K562 (cell line): ENCODE measurements at regions not wholly inside any gene's neighbourhood (a gene's known extent, or its start where the extent isn't known, plus 50 kb on each side); places are given as distances from the start of the nearest gene placed in this dataset.

ENCODE experiments used
- ATAC-seq: fragments of 200-7000 bp; cut with Tn5 transposase; 3 replicates; pipeline ENCODE4 v1.9.1; 2020; ENCODE audit warnings: moderate library complexity
- BruUV-seq: library from RNA; stranded (reverse); fragments of 400-500 nt; replicated peaks from 2 replicates; lab custom pipeline; 2021; lab: Mats Ljungman, UMichigan
- CTCF ChIA-PET: fragments of 300-600 bp; formaldehyde crosslinking; extraction: SDS; loops from one replicate; lab custom pipeline; 2021; ENCODE audit warnings: low intra/inter-chr PET ratio; lab: Yijun Ruan, JAX
- POLR2A ChIA-PET: fragments of 300-600, 350-650 bp; sonication (Branson Sonifier 250); formaldehyde crosslinking; extraction: SDS; loops from one replicate; lab custom pipeline; 2021; ENCODE audit warnings: antibody characterized with exemption, inconsistent platforms; lab: Yijun Ruan, JAX
- DNase-seq, 4 experiments: peaks; one replicate each; pipeline versions ENCODE4 v3.0.0 to v3.0.0-alpha.2; 2011 to 2018; ENCODE audit warnings: low spot score in 3 of 4, mixed read lengths in 3 of 4; ENCODE audit errors: extremely low read depth in 1 of 4
- FAIRE-seq: peaks from 2 replicates; lab custom pipeline; 2011; peaks lifted over from hg19 to GRCh38; lab: Jason Lieb, UNC
- H2AFZ ChIP-seq: 2 replicates; pipeline ENCODE4 v1.6.0; 2011; ENCODE audit warnings: low read depth, low read length, control low read depth, inconsistent platforms
- H3K27ac ChIP-seq: fragments of 200-600 bp; 3 replicates; pipeline ENCODE4 v1.8.0; 2011; ENCODE audit warnings: low read depth, mild to moderate bottlenecking, control low read depth, inconsistent platforms, low read length, moderate library complexity, mixed read lengths; ENCODE audit errors: extremely low read depth
- H3K27me3 ChIP-seq, 2 experiments: fragments of 300-600 bp in 1 of 2; 2 replicates in 1 of 2; 3 replicates in 1 of 2; pipeline versions ENCODE4 v1.6.0 to v1.8.0; 2011; ENCODE audit warnings: inconsistent platforms in 2 of 2, low read length in 2 of 2, mild to moderate bottlenecking in 1 of 2, mixed read lengths in 1 of 2, moderate library complexity in 1 of 2; ENCODE audit not compliant: control insufficient read depth in 2 of 2, insufficient read depth in 2 of 2
- H3K36me3 ChIP-seq: fragments of 300-600 bp; 3 replicates; pipeline ENCODE4 v1.8.0; 2011; ENCODE audit warnings: mild to moderate bottlenecking, low read length, inconsistent platforms; ENCODE audit not compliant: control insufficient read depth, insufficient read depth
- H3K4me1 ChIP-seq, 2 experiments: fragments of 200-600 bp in 1 of 2; replicated peaks in 1 of 2; 2 replicates in 1 of 2; 3 replicates in 1 of 2; pipeline versions ENCODE4 v1.5.1 to v1.8.0; 2011; ENCODE audit warnings: inconsistent platforms in 2 of 2, low read length in 2 of 2, mild to moderate bottlenecking in 1 of 2, mixed read lengths in 1 of 2, moderate library complexity in 1 of 2; ENCODE audit not compliant: control insufficient read depth in 2 of 2, insufficient read depth in 2 of 2
- H3K4me2 ChIP-seq: 2 replicates; pipeline ENCODE4 v1.6.1; 2011; ENCODE audit warnings: low read length, control low read depth, inconsistent platforms, mixed read lengths; ENCODE audit not compliant: insufficient read depth
- H3K4me3 ChIP-seq: fragments of 200-600 bp; sonication (generic), shearing (Covaris generic); 2 replicates; pipeline ENCODE4 v1.5.1; 2016; ENCODE audit warnings: control low read depth, inconsistent platforms
- H3K79me2 ChIP-seq: fragments of 200-600 bp; 3 replicates; pipeline ENCODE4 v1.8.0; 2011; ENCODE audit warnings: low read length, inconsistent platforms; ENCODE audit not compliant: control insufficient read depth, insufficient read depth
- H3K9ac ChIP-seq, 2 experiments: 2 replicates each; pipeline versions ENCODE4 v1.6.0 to v1.6.1; 2011; ENCODE audit warnings: low read depth in 2 of 2, low read length in 2 of 2, control low read depth in 1 of 2, inconsistent platforms in 1 of 2, mild to moderate bottlenecking in 1 of 2, mixed read lengths in 1 of 2; ENCODE audit not compliant: insufficient read depth in 1 of 2
- H3K9me1 ChIP-seq: one replicate; pipeline ENCODE4 v1.6.0; 2011; ENCODE audit warnings: inconsistent platforms, mild to moderate bottlenecking, low read length, moderate library complexity; ENCODE audit not compliant: control insufficient read depth, insufficient read depth
- H3K9me3 ChIP-seq: replicated peaks from 2 replicates; pipeline ENCODE4 v1.5.1; 2011; ENCODE audit warnings: low read depth, low read length, inconsistent platforms; ENCODE audit not compliant: control insufficient read depth, insufficient read depth
- H4K20me1 ChIP-seq: replicated peaks from 2 replicates; pipeline ENCODE4 v1.6.1; 2011; ENCODE audit warnings: low read length, inconsistent platforms, mixed read lengths; ENCODE audit not compliant: control insufficient read depth, insufficient read depth
- CC2D1A ChIP-seq: fragments of 450-650 bp; IDR thresholded peaks from 2 replicates; pipeline ENCODE4 v1.6.1; 2017; ENCODE audit warnings: mild to moderate bottlenecking
- CHD4 ChIP-seq: fragments of 200-600 bp; sonication (generic); IDR thresholded peaks from 3 replicates; pipeline ENCODE4 v1.6.1; 2012; ENCODE audit warnings: low read depth, mild to moderate bottlenecking, mixed read lengths, low read length, inconsistent platforms; ENCODE audit not compliant: insufficient read depth, insufficient replicate concordance, poor library complexity, severe bottlenecking
- ETV1 ChIP-seq: fragments of 450-650 bp; conservative IDR thresholded peaks from 2 replicates; pipeline ENCODE4 v1.6.1; 2016; ENCODE audit warnings: missing genetic modification characterization, control low read depth, low read depth, missing compliant biosample characterization
- FOXJ3 ChIP-seq: sonication (generic); formaldehyde crosslinking; IDR thresholded peaks from 2 replicates; pipeline ENCODE4 v1.4.0; 2020; ENCODE audit warnings: mild to moderate bottlenecking, missing genetic modification reagents
- KDM1A ChIP-seq, 2 experiments: fragments of 450-650 bp; IDR thresholded peaks; 2 replicates each; pipeline ENCODE4 v1.6.1; 2016; ENCODE audit warnings: mild to moderate bottlenecking in 2 of 2
- NFIX ChIP-seq: fragments of 250-450 bp; sonication (Bioruptor Pico); IDR thresholded peaks from 2 replicates; pipeline ENCODE4 v1.4.0; 2020; ENCODE audit warnings: low read depth, mild to moderate bottlenecking, moderate library complexity
- NFXL1 ChIP-seq: fragments of 450-650 bp; formaldehyde crosslinking; IDR thresholded peaks from 2 replicates; pipeline ENCODE4 v1.4.0; 2021; ENCODE audit warnings: mild to moderate bottlenecking
- SMARCC2 ChIP-seq: fragments of 450-650 bp; IDR thresholded peaks from 2 replicates; pipeline ENCODE4 v1.6.1; 2017; ENCODE audit warnings: antibody characterized with exemption, moderate library complexity, mild to moderate bottlenecking, low read depth
- STAT5A ChIP-seq: IDR thresholded peaks from 2 replicates; pipeline ENCODE4 v1.6.1; 2012; ENCODE audit warnings: low read length, inconsistent platforms, borderline replicate concordance
- TCF7L2 ChIP-seq: fragments of 150-350 bp; IDR thresholded peaks from 2 replicates; pipeline ENCODE4 v1.6.1; 2016; ENCODE audit warnings: low read depth, mild to moderate bottlenecking, low read length, moderate library complexity
- ZNF239 ChIP-seq: fragments of 250-450 bp; sonication (Bioruptor Pico); IDR thresholded peaks from 2 replicates; pipeline ENCODE4 v1.4.0; 2020; ENCODE audit warnings: mild to moderate bottlenecking
- ZNF444 ChIP-seq: fragments of 250-450 bp; sonication (Bioruptor Pico); IDR thresholded peaks from 2 replicates; pipeline ENCODE4 v1.4.0; 2020; ENCODE audit warnings: mild to moderate bottlenecking, moderate library complexity
- WGBS: fragments of 100-300 bp; shearing (Covaris generic); methylation state at CpG from one replicate; pipeline ENCODE4 v1.1.6; 2016; ENCODE audit warnings: low coverage, mixed read lengths; ENCODE audit not compliant: insufficient coverage; ENCODE audit errors: missing lambda C conversion rate; 5-methylcytosine and 5-hydroxymethylcytosine counted together
- in situ Hi-C: fragments of 300-500 bp; cut with MboI; formaldehyde crosslinking; loops from 4 replicates; pipeline ENCODE4 v1.15.0; 2018; ENCODE audit warnings: inconsistent platforms, mixed read lengths
- intact Hi-C: fragments of 100-400 bp; cut with micrococcal nuclease; formaldehyde crosslinking; loops from 2 replicates; pipeline ENCODE4 v1.14.2; 2022
- TF ChIP-seq, protein P1 (sequence below): fragments of 250-450 bp; sonication (Bioruptor Pico); IDR thresholded peaks from 2 replicates; pipeline ENCODE4 v1.4.0; 2020; ENCODE audit warnings: mild to moderate bottlenecking, moderate library complexity
- TF ChIP-seq, protein P2 (sequence below): sonication (generic); formaldehyde crosslinking; IDR thresholded peaks from 2 replicates; pipeline ENCODE4 v1.9.0; 2022; ENCODE audit warnings: mild to moderate bottlenecking, missing genetic modification reagents

DNA sequence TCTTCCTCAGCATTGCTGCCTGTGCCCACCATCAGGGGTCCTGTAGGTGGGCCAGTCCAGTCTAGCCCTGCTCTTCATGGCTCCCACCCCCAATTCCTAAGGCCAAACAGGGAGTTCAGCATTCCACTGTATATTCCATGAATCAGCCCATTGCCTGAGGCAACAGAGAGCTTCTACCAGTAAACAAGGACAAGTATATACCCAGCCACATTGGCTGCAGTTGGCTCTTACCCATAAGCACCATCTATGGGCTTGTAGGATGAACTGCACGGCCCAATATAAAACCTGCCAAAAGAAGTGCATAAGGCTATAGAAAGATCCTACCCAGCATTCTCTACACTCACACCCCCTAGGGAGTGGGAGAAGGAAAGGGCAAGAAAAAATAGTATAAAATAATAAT, 95.1 kb upstream of the SALL3 start:
- no peak for ATAC-seq
- TF ChIP-seq FOXJ3 (no peak), ZNF239 (CRISPR knock-in tag) (no peak), CHD4 (no peak), ETV1 (no peak), STAT5A (no peak), SMARCC2 (no peak), TCF7L2 (no peak), NFXL1 (CRISPR knock-in tag) (no peak), NFIX (CRISPR knock-in tag) (no peak), ZNF444 (CRISPR knock-in tag) (no peak), CC2D1A (no peak), KDM1A (IDR thresholded peaks at IDR 0.05) (no peak)
- TF ChIP-seq, protein P1, sequence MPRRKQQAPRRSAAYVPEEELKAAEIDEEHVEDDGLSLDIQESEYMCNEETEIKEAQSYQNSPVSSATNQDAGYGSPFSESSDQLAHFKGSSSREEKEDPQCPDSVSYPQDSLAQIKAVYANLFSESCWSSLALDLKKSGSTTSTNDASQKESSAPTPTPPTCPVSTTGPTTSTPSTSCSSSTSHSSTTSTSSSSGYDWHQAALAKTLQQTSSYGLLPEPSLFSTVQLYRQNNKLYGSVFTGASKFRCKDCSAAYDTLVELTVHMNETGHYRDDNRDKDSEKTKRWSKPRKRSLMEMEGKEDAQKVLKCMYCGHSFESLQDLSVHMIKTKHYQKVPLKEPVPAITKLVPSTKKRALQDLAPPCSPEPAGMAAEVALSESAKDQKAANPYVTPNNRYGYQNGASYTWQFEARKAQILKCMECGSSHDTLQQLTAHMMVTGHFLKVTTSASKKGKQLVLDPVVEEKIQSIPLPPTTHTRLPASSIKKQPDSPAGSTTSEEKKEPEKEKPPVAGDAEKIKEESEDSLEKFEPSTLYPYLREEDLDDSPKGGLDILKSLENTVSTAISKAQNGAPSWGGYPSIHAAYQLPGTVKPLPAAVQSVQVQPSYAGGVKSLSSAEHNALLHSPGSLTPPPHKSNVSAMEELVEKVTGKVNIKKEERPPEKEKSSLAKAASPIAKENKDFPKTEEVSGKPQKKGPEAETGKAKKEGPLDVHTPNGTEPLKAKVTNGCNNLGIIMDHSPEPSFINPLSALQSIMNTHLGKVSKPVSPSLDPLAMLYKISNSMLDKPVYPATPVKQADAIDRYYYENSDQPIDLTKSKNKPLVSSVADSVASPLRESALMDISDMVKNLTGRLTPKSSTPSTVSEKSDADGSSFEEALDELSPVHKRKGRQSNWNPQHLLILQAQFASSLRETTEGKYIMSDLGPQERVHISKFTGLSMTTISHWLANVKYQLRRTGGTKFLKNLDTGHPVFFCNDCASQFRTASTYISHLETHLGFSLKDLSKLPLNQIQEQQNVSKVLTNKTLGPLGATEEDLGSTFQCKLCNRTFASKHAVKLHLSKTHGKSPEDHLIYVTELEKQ (CRISPR knock-in tag) = no peak
- TF ChIP-seq, protein P2, sequence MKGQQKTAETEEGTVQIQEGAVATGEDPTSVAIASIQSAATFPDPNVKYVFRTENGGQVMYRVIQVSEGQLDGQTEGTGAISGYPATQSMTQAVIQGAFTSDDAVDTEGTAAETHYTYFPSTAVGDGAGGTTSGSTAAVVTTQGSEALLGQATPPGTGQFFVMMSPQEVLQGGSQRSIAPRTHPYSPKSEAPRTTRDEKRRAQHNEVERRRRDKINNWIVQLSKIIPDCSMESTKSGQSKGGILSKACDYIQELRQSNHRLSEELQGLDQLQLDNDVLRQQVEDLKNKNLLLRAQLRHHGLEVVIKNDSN (CRISPR knock-in tag) = no peak
- no peak for FAIRE-seq
- H3K4me2 ChIP-seq = no peak overlapping the region
- intact Hi-C loops = no loop called here
- DNase-seq = no peak
- no peaks in the 10 kb centered on the region for H3K79me2 ChIP-seq
- 0% methylated on average over 1 of the region's 1 CpG for WGBS
- ChIA-PET CTCF (no interaction called here), POLR2A (no interaction called here)
- H3K27ac ChIP-seq = no peak overlapping the region
- H4K20me1 ChIP-seq = no peaks in the 10 kb centered on the region
- no peak overlapping the region for H3K4me3 ChIP-seq
- H3K27me3 ChIP-seq = no peaks in the 10 kb centered on the region
- no peaks in the 10 kb centered on the region for H3K36me3 ChIP-seq
- H3K9ac ChIP-seq = no peak overlapping the region
- no peak overlapping the region for H2AFZ ChIP-seq
- in situ Hi-C loops = no loop called here
- BruUV-seq = no TSS peak
- H3K9me3 ChIP-seq = no peaks in the 10 kb centered on the region
- no peaks in the 10 kb centered on the region for H3K4me1 ChIP-seq
- no peaks in the 10 kb centered on the region for H3K9me1 ChIP-seq
